ENCODE measurements at regions not wholly inside any gene's neighbourhood (a gene's known extent, or its start where the extent isn't known, plus 50 kb on each side); places are given as distances from the start of the nearest gene placed in this dataset.

- H3K4me3 ChIP-seq (ENCODE audit: low read length) = no peak overlapping the region
- peaks cover 5% of the 10 kb centered on the region for H3K4me1 ChIP-seq (ENCODE audit: insufficient read depth, low read length)
- intact Hi-C loops (cut with micrococcal nuclease) = loop anchor here (10.0 kb wide), 1 partner anchor 191 kb away; no protein-coding TSS in a partner anchor
- TF ChIP-seq EZH2 (IDR thresholded peaks at IDR 0.05; ENCODE audit: low read length, unreplicated experiment) (no peak), CTCF (conservative IDR thresholded peaks at IDR 0.05; ENCODE audit: low read depth, low read length) (no peak), EZH2phosphoT487 (IDR thresholded peaks at IDR 0.05; ENCODE audit: borderline replicate concordance, low read length) (no peak)
- H3K4me2 ChIP-seq (ENCODE audit: low read length) = no peak overlapping the region
- no TSS peak for BruUV-seq (replicated peaks)
- no peaks in the 10 kb centered on the region for H3K36me3 ChIP-seq (ENCODE audit: low read depth, low read length)
- no peak overlapping the region for H2AFZ ChIP-seq (ENCODE audit: low read length)
- no peak for ATAC-seq
- H3K9me2 ChIP-seq (replicated peaks; ENCODE audit: low read length) = no peaks in the 10 kb centered on the region
- ChIA-PET POLR2A (ENCODE audit: unreplicated experiment) (no interaction called here), CTCF (no interaction called here)
- H3K9ac ChIP-seq (ENCODE audit: low read length) = no peak overlapping the region
- no peaks in the 10 kb centered on the region for H3F3A ChIP-seq (ENCODE audit: low read length, unreplicated experiment)
- no peaks in the 10 kb centered on the region for H4K20me1 ChIP-seq (ENCODE audit: low read length)
- H3K9me3 ChIP-seq (ENCODE audit: low read length) = no peaks in the 10 kb centered on the region
- DNase-seq = no peak
- no peaks in the 10 kb centered on the region for H3K79me2 ChIP-seq (ENCODE audit: low read length)
- no peak overlapping the region for H3K27ac ChIP-seq (ENCODE audit: low read length)
- no peaks in the 10 kb centered on the region for H3K27me3 ChIP-seq (ENCODE audit: low read length)
These were observed 114.9 kb upstream of the OSR1 start for GRCh38 chr2:19473350-19473749.

GRCh38 chr2:19472391-19472978 is 114.1 kb upstream of the OSR1 start:
- no peaks in the 10 kb centered on the region for H3K79me2 ChIP-seq (ENCODE audit: low read length)
- TF ChIP-seq EZH2phosphoT487 (IDR thresholded peaks at IDR 0.05; ENCODE audit: borderline replicate concordance, low read length) (no peak), EZH2 (IDR thresholded peaks at IDR 0.05; ENCODE audit: low read length, unreplicated experiment) (no peak), CTCF (conservative IDR thresholded peaks at IDR 0.05; ENCODE audit: low read depth, low read length) (no peak)
- H3K27ac ChIP-seq (ENCODE audit: low read length) = no peak overlapping the region
- ChIA-PET POLR2A (ENCODE audit: unreplicated experiment) (no interaction called here), CTCF (no interaction called here)
- H3K9me2 ChIP-seq (replicated peaks; ENCODE audit: low read length) = no peaks in the 10 kb centered on the region
- no peak overlapping the region for H3K4me3 ChIP-seq (ENCODE audit: low read length)
- H3K9me3 ChIP-seq (ENCODE audit: low read length) = no peaks in the 10 kb centered on the region
- no peaks in the 10 kb centered on the region for H3K4me1 ChIP-seq (ENCODE audit: insufficient read depth, low read length)
- intact Hi-C loops (cut with micrococcal nuclease) = loop anchor here (10.0 kb wide), 1 partner anchor 192 kb away; no protein-coding TSS in a partner anchor
- H3K9ac ChIP-seq (ENCODE audit: low read length) = no peak overlapping the region
- H3K27me3 ChIP-seq (ENCODE audit: low read length) = no peaks in the 10 kb centered on the region
- H4K20me1 ChIP-seq (ENCODE audit: low read length) = no peaks in the 10 kb centered on the region
- no peaks in the 10 kb centered on the region for H3K36me3 ChIP-seq (ENCODE audit: low read depth, low read length)
- BruUV-seq (replicated peaks) = no TSS peak
- H3F3A ChIP-seq (ENCODE audit: low read length, unreplicated experiment) = no peaks in the 10 kb centered on the region
- H3K4me2 ChIP-seq (ENCODE audit: low read length) = no peak overlapping the region
- H2AFZ ChIP-seq (ENCODE audit: low read length) = no peak overlapping the region
- ATAC-seq = no peak
- no peak for DNase-seq

- H3K9me3 ChIP-seq (ENCODE audit: low read length) = no peaks in the 10 kb centered on the region
- BruUV-seq (replicated peaks) = no TSS peak
- ATAC-seq (no peak), DNase-seq (no peak)
- H3K27me3 ChIP-seq (ENCODE audit: low read length) = no peaks in the 10 kb centered on the region
- no peaks in the 10 kb centered on the region for H4K20me1 ChIP-seq (ENCODE audit: low read length)
- no peak overlapping the region for H3K27ac ChIP-seq (ENCODE audit: low read length)
- H3F3A ChIP-seq (ENCODE audit: low read length, unreplicated experiment) = no peaks in the 10 kb centered on the region
- no peak overlapping the region for H3K4me3 ChIP-seq (ENCODE audit: low read length)
- H3K9ac ChIP-seq (ENCODE audit: low read length) = no peak overlapping the region
- intact Hi-C loops (cut with micrococcal nuclease) = loop anchor here (10.0 kb wide), 1 partner anchor 193 kb away; no protein-coding TSS in a partner anchor
- POLR2A ChIA-PET (ENCODE audit: unreplicated experiment) = no interaction called here
- H2AFZ ChIP-seq (ENCODE audit: low read length) = no peak overlapping the region
- TF ChIP-seq EZH2phosphoT487 (IDR thresholded peaks at IDR 0.05; ENCODE audit: borderline replicate concordance, low read length) = no peak
- no peak for TF ChIP-seq CTCF (conservative IDR thresholded peaks at IDR 0.05; ENCODE audit: low read depth, low read length)
- no peak for TF ChIP-seq EZH2 (IDR thresholded peaks at IDR 0.05; ENCODE audit: low read length, unreplicated experiment)
- H3K4me2 ChIP-seq (ENCODE audit: low read length) = no peak overlapping the region
- H3K36me3 ChIP-seq (ENCODE audit: low read depth, low read length) = no peaks in the 10 kb centered on the region
- H3K79me2 ChIP-seq (ENCODE audit: low read length) = no peaks in the 10 kb centered on the region
- H3K9me2 ChIP-seq (replicated peaks; ENCODE audit: low read length) = no peaks in the 10 kb centered on the region
- CTCF ChIA-PET = no interaction called here
- no peaks in the 10 kb centered on the region for H3K4me1 ChIP-seq (ENCODE audit: insufficient read depth, low read length)
These were observed 113.1 kb upstream of the OSR1 start for GRCh38 chr2:19471491-19471890.

Data from PC-3 (cell line).